NCI-H510A treated with DMSO at 0.1 percent for 48 hours (cell line): ENCODE measurements at regions not wholly inside any gene's neighbourhood (a gene's known extent, or its start where the extent isn't known, plus 50 kb on each side); places are given as distances from the start of the nearest gene placed in this dataset.

ENCODE experiments used
- DNase-seq: peaks from one replicate; lab custom pipeline; 2025; lab: John Stamatoyannopoulos, UW

- DNase-seq: no peak
Observed at GRCh38 chr13:99663185-99663825, 162.0 kb downstream of the TM9SF2 start.

- DNase-seq: no peak
Observed at GRCh38 chr13:99662678-99663077, 161.4 kb downstream of the TM9SF2 start.

DNA sequence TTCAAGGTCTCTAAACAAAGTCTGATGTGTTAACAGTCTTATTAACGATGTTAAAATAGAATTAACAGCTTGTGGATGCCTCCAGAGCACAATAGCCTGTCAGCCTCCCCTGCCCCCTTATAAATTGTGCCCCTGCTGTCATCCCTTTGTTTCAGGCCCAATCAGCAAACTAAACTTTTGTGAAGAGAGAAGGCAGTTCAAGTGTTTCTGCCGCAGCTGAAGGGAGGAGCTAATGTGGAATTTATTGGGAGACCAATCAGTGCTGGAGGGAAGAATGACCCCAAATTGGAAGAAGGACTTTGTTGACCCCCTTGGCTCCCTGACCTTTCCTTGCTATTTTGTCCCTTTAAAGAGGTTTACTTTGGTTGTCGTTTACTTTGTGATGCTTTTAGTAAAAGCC, 160.5 kb downstream of the TM9SF2 start:
- DNase-seq: no peak

- no peak for DNase-seq
Observed at GRCh38 chr13:99659866-99660554, 158.7 kb downstream of the TM9SF2 start.

- DNase-seq: no peak
Observed at GRCh38 chr13:99659226-99659625, 158.0 kb downstream of the TM9SF2 start.

DNA sequence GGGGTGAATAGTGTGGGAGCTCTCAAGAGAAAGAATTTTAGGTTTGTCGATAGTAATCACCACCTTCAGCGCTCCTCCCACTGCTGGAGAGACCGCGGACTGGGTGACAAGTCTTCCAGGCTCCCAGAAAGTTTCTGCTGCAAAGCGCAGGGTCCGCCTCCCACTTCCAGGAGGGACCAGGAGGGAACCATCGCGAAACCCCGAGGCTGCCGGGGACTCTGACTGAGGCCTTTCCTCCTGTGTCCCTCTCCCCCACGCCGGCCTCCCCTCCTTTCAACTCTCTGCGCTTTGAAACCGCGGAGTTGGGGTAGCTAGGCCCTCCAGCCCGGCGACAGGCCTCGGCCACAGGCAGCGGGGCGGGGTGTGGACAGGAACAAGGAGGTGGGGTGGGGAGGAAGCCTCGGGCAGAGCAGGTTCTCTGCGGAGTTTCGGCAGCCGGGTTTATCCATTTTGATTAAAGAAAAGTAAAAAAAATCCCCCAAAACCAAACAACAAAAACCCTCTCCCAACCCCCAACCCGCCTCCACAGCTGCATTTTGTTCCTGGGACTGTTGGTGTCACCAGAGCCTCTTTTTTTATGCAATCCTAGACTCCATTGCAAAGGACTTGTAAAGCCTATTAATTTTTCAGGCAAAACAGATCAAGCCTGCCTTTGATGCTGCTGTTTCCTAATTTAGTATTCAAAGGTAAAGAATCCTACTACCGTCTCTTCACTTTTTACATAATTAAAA, 157.2 kb downstream of the TM9SF2 start:
- peak; percentile 60 for DNase-seq

GRCh38 chr13:99657848-99658260, 156.6 kb downstream of the TM9SF2 start:
- peak; percentile 49 for DNase-seq

DNA sequence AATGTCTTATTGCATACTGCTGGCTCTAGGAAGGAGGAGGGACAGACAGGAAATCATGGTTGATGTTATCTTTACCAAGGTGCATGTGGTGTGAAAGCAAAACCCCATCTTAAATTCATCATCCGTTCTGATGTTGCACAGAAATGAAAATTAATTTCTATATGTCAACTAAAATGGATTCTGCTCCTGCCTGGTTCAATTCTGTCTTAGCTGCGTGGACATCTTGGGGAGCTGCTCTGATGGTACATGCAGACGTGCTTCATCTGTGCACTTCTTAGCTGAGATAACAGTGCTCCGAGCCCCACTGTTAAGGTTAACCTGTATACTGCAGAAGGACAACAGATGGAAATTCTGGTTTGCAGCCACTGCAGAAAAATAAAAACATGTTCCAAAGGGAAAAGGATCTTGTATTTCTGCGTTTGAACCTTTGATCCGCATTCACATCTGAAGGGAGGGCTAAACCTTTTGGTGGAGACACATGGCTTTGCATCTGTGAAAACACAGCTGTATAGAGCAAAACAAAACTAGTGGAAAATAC, 155.6 kb downstream of the TM9SF2 start:
- peak; percentile 17 for DNase-seq

DNA sequence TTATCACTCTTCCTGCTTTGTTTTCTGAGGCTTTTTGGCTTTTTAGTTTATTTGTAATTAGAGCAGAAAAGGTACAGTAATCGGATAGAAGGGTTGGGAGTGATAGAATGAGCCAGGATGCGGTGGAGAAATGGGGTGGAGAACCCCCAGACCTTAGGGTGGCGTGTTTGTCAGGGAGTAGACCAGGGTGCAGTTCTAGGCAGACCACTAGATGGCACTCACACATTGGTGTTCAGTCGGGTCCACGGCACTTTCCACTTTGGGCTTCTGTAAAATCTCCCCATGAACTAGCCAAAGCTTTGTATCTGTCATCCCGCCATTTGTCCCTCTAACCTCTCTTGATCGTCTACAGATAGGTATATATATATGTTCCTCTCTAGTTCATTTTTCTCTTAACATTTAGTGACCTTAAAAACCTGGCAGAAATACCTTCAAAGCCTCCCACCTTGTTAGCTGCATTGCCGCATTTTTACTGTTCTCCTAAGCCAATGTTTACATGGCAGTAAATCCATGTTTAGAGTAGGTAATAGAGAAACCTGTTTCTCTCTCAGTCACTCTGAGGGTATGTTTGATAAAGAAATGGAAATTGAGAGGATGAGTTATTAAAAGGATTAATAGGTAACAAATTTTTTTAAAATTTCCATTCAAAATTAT, 154.9 kb downstream of the TM9SF2 start:
- DNase-seq: peak; percentile 80

DNA sequence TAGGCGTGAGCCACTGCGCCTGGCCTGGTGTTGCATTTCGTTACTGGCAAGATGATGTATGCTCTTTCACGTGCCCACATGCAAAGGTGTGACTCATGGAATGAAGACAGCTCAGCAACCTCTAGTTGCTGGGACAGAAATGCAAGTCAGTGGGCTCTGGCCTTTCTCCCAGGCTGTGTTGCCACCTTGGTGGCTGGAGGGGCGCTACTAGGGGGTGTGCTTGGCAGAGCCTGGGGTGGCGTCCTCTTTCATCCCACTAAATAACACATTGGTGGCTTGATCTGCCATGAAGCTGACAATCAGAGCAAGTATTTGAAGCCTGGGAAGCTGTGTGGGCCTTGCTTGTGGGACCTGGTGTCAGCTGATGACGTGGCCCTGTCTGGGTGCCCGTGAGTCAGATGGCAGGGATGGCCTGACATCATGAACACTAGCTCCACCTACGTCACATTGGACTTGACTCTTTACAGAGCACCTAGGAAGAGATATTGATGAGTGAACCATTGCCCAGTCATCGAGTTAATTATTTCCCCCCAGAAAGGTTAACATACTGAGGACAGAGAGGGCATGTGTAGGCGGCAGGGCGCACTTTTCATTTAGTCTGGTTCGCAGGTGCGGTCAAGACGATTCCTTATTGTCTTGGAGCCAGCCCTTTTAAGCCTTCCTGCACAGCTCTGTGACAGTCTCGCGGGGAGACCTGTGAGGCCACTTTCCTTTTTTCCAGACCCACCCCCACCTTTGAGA, 154.2 kb downstream of the TM9SF2 start:
- no peak for DNase-seq

GRCh38 chr13:99654076-99654475, 152.8 kb downstream of the TM9SF2 start:
- no peak for DNase-seq

DNA sequence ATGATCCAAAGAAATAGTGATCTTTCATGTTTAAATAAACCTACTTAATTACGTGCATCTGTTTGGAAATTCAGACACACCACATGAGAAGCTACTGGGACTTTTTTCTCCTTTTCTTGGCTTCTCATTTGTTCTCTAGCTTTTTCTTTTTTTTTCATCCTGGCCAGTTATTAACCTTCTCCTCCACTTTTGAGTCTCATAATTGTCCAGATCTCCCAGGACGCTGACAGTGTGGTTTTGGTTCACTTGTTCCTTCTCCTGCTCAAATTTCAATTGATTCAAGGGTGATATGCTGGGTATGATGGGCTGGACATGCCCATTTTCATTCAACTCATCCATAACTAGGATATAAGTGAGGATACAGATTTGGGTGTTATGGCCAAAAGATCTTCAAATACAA, 152.3 kb downstream of the TM9SF2 start:
- DNase-seq: no peak

DNA sequence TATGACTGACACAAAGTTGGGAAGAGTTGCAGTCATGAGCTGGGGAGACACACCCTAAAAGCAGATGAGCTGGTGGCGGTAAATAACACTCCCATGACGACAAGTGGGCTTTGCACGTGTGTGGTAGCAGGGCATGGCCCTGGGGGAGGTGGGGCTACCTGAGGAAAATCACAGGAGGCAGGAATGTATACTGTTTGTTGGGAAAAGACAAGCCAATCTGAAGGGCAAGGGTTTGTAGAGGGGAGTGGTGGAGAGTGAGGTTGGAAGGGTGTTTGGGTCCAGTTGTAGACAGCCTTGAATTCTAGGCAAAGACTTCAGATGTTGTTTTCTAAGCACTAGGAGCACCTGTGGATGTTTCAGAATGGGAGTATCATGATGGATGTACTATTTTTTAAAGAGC, 151.6 kb downstream of the TM9SF2 start:
- DNase-seq: no peak

DNA sequence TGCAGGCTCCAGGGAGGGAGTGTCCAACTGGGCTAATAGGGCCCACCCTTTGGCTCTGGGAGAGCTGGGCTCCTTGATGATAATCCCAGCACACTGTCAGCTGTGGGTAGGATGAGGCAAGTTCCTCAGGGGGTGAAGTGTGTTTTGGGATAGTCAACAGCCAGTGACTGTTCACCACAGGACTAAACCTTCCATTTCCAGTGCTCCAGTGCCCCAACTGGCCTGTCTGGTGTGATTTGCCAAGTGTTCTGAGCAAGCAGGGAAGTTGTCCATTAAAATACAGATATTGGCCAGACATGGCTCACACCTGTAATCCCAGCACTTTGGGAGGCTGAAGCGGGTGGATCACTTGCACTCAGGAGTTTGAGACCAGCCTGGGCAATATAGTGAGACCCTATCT, 150.9 kb downstream of the TM9SF2 start:
- DNase-seq: no peak

- DNase-seq: no peak
Observed at GRCh38 chr13:99651016-99651415, 149.7 kb downstream of the TM9SF2 start.

DNA sequence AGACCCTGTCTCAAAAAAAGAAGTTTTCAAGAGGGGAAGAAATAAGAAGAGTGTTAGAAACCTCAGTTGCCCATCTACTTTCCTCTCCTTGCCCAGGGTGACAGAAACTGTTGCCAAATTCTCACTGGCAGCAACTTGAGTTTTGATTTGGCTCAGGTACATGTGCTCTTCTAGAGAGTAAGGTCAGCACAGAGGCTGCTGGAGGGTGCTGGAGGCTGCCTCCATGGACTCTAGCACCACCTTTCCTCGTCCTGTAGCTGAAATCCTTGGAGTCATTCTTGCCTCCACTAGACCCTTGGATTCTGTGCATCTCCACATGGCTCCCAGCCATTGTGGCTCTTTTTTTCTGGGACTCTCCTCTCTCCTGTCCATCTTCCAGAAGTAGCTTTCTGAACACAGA, 149.1 kb downstream of the TM9SF2 start:
- no peak for DNase-seq

GRCh38 chr13:99648927-99649326, 147.7 kb downstream of the TM9SF2 start:
- DNase-seq: no peak

DNA sequence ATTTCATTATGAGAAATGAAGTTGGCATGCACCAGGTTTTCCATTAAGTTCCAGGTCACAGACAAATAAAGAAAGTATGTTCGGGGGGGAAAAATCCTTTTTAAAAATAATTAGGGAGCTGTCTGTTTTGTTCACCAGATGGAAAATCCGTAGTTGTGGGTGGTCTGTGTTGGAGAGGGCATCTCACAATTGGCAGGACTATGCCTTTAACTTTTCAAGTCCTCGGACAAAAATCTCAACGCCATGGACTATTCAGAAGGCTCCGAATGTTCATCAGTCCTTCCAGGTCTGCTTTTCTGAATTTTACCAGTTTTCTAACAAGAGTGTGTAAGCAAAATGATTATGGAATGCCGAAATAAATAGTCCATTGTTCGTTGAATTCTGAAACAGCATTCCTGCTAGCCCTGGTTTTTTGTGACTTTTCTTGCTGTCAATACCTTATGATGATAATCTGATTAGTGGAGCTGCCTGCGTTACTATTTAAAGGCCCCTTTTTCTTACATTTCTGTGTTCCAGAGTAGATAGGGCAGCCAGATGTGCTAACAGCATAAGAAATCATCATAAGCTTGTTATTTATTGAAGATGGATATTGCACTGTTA, 146.9 kb downstream of the TM9SF2 start:
- no peak for DNase-seq

DNA sequence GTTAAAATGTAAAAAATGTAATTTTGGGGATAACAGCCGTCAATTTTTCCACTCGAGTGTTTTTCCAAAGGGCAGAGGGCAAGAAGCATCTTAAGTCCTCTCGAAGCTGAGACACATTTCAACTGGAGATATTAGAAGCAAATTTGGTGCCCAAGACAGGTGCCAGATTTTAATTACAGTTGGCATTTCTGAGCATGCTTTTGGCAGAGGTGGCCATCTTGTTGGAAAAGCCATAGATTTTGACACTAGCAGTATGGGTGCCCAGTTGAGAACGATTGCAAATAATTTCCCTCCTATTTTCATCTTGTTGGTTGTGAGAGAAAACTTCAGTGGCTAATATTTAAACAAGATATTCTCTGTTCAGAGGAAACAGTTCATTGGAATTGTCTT, 146.3 kb downstream of the TM9SF2 start:
- no peak for DNase-seq

DNA sequence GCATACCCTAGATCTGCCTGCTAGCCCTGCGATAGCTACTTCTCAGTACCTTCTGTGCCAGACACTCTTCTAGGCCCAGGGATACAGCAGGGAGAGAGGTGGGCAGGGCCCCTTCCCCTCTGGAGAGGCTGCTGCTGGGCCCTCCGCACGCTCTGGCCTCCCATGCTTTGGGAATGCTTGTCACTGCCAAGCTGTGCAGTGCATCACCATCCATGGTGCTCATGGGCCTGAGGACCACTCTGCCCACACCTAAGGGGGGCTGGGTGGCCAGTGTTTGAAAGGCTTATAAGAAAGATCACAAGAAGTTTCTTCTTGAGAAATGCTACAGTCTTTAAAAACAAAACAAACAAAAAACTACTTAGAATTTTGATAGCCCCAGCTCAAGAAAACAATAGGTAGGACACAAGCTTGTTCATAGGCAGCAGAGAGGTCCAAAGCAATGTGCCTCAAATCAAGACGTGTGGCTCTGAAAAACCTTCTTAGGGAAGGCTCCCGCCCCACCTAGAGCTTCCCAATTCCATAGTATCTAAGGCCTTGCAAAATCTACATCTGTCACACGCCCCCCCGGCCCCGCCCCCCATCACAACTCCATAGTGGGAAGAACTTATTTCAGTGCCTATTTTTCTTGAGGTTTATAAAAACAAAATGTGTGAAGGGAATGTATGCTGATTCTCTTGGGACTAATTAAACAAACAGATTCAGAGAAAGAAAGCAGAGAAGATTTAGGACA, 145.8 kb downstream of the TM9SF2 start:
- no peak for DNase-seq

- no peak for DNase-seq
Observed at GRCh38 chr13:99642841-99643240, 141.6 kb downstream of the TM9SF2 start.
